ENCODE measurements at regions not wholly inside any gene's neighbourhood (a gene's known extent, or its start where the extent isn't known, plus 50 kb on each side); places are given as distances from the start of the nearest gene placed in this dataset.

DNA sequence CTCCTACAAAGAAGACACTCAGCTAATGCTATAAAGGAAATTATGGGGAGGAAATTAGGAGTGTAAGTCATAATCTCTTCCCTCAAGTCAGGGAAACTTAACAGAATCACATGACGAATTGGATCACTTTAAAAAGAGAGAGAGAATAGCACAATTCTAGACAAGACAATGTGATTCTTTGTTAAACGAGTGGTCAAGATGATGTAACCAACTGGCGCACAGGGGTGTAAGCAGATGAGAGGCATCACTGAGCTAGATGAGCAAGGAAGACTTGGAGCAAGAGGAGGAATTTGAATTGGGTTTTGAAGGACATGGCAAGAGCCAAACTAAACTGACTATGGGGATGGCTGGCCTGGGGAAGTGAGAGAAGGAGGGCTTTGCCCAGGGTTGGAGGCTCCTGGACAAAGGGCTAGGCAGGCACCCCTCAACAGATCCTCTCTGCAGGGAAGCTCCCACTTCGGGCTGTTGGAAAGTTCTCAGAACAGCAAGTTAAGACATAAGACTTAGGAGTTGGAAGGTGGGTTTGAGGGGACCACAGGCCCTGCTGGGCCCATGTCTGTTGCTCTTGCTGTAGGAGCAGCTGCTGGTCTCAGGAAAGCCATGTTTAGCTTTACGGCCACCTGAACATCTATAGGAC is 123.9 kb upstream of the GRIK3 start:
- peaks cover 14% of the 10 kb centered on the region; the same call in 2 of the 3 replicates for H3K9me3 Mint-ChIP-seq

More for the DNA sequence above, 123.9 kb upstream of the GRIK3 start:
- Mint-ChIP-seq H3K4me1 (no peaks in the 10 kb centered on the region), H3K36me3 (ENCODE audit: low read depth) (peaks cover 2% of the 10 kb centered on the region; the same call in 2 of the 3 replicates), H3K27me3 (ENCODE audit: insufficient read depth, low read depth, poor library complexity) (peaks cover 4% of the 10 kb centered on the region), H3K27ac (no peak overlapping the region), H3K4me3 (no peak overlapping the region)
- Histone ChIP-seq H3F3A (replicated peaks; ENCODE audit: low read depth) (no peaks in the 10 kb centered on the region), H4K20me1 (replicated peaks; ENCODE audit: insufficient read depth) (no peaks in the 10 kb centered on the region), H3K4me1 (ENCODE audit: insufficient read depth) (no peaks in the 10 kb centered on the region), H2AFZ (no peak overlapping the region), H3K36me3 (ENCODE audit: insufficient read depth) (no peaks in the 10 kb centered on the region), H3K27ac (ENCODE audit: low read depth) (no peak overlapping the region), H3K9me2 (ENCODE audit: insufficient read depth) (peaks cover 7% of the 10 kb centered on the region; the same call in 1 of the 2 replicates), H3K4me3 (no peak overlapping the region), H3K79me2 (replicated peaks; ENCODE audit: insufficient read depth) (no peaks in the 10 kb centered on the region), H3K4me2 (no peak overlapping the region), H3K27me3 (ENCODE audit: insufficient read depth) (no peaks in the 10 kb centered on the region)
- DNase-seq (ENCODE audit: low spot score) (no peak), ATAC-seq (no peak)
- TF ChIP-seq, protein P1, sequence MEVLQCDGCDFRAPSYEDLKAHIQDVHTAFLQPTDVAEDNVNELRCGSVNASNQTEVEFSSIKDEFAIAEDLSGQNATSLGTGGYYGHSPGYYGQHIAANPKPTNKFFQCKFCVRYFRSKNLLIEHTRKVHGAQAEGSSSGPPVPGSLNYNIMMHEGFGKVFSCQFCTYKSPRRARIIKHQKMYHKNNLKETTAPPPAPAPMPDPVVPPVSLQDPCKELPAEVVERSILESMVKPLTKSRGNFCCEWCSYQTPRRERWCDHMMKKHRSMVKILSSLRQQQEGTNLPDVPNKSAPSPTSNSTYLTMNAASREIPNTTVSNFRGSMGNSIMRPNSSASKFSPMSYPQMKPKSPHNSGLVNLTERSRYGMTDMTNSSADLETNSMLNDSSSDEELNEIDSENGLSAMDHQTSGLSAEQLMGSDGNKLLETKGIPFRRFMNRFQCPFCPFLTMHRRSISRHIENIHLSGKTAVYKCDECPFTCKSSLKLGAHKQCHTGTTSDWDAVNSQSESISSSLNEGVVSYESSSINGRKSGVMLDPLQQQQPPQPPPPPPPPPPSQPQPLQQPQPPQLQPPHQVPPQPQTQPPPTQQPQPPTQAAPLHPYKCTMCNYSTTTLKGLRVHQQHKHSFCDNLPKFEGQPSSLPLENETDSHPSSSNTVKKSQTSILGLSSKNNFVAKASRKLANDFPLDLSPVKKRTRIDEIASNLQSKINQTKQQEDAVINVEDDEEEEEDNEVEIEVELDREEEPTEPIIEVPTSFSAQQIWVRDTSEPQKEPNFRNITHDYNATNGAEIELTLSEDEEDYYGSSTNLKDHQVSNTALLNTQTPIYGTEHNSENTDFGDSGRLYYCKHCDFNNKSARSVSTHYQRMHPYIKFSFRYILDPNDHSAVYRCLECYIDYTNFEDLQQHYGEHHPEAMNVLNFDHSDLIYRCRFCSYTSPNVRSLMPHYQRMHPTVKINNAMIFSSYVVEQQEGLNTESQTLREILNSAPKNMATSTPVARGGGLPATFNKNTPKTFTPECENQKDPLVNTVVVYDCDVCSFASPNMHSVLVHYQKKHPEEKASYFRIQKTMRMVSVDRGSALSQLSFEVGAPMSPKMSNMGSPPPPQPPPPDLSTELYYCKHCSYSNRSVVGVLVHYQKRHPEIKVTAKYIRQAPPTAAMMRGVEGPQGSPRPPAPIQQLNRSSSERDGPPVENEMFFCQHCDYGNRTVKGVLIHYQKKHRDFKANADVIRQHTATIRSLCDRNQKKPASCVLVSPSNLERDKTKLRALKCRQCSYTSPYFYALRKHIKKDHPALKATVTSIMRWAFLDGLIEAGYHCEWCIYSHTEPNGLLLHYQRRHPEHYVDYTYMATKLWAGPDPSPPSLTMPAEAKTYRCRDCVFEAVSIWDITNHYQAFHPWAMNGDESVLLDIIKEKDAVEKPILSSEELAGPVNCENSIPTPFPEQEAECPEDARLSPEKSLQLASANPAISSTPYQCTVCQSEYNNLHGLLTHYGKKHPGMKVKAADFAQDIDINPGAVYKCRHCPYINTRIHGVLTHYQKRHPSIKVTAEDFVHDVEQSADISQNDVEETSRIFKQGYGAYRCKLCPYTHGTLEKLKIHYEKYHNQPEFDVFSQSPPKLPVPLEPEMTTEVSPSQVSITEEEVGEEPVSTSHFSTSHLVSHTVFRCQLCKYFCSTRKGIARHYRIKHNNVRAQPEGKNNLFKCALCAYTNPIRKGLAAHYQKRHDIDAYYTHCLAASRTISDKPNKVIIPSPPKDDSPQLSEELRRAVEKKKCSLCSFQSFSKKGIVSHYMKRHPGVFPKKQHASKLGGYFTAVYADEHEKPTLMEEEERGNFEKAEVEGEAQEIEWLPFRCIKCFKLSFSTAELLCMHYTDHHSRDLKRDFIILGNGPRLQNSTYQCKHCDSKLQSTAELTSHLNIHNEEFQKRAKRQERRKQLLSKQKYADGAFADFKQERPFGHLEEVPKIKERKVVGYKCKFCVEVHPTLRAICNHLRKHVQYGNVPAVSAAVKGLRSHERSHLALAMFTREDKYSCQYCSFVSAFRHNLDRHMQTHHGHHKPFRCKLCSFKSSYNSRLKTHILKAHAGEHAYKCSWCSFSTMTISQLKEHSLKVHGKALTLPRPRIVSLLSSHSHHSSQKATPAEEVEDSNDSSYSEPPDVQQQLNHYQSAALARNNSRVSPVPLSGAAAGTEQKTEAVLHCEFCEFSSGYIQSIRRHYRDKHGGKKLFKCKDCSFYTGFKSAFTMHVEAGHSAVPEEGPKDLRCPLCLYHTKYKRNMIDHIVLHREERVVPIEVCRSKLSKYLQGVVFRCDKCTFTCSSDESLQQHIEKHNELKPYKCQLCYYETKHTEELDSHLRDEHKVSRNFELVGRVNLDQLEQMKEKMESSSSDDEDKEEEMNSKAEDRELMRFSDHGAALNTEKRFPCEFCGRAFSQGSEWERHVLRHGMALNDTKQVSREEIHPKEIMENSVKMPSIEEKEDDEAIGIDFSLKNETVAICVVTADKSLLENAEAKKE (CRISPR knock-in tag; IDR thresholded peaks at IDR 0.05), result no peak
- TF ChIP-seq NANOG (IDR thresholded peaks at IDR 0.05; ENCODE audit: borderline replicate concordance), result no peak
- no peak for TF ChIP-seq ZNF114 (CRISPR knock-in tag; IDR thresholded peaks at IDR 0.05)
- no peak for TF ChIP-seq STAT1 (IDR thresholded peaks at IDR 0.05; ENCODE audit: unreplicated experiment)
- TF ChIP-seq, protein P2, sequence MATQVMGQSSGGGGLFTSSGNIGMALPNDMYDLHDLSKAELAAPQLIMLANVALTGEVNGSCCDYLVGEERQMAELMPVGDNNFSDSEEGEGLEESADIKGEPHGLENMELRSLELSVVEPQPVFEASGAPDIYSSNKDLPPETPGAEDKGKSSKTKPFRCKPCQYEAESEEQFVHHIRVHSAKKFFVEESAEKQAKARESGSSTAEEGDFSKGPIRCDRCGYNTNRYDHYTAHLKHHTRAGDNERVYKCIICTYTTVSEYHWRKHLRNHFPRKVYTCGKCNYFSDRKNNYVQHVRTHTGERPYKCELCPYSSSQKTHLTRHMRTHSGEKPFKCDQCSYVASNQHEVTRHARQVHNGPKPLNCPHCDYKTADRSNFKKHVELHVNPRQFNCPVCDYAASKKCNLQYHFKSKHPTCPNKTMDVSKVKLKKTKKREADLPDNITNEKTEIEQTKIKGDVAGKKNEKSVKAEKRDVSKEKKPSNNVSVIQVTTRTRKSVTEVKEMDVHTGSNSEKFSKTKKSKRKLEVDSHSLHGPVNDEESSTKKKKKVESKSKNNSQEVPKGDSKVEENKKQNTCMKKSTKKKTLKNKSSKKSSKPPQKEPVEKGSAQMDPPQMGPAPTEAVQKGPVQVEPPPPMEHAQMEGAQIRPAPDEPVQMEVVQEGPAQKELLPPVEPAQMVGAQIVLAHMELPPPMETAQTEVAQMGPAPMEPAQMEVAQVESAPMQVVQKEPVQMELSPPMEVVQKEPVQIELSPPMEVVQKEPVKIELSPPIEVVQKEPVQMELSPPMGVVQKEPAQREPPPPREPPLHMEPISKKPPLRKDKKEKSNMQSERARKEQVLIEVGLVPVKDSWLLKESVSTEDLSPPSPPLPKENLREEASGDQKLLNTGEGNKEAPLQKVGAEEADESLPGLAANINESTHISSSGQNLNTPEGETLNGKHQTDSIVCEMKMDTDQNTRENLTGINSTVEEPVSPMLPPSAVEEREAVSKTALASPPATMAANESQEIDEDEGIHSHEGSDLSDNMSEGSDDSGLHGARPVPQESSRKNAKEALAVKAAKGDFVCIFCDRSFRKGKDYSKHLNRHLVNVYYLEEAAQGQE (IDR thresholded peaks at IDR 0.05; ENCODE audit: unreplicated experiment), result no peak
- no peak for TF ChIP-seq JUNB (IDR thresholded peaks at IDR 0.05; ENCODE audit: unreplicated experiment)
- TF ChIP-seq, protein P3, sequence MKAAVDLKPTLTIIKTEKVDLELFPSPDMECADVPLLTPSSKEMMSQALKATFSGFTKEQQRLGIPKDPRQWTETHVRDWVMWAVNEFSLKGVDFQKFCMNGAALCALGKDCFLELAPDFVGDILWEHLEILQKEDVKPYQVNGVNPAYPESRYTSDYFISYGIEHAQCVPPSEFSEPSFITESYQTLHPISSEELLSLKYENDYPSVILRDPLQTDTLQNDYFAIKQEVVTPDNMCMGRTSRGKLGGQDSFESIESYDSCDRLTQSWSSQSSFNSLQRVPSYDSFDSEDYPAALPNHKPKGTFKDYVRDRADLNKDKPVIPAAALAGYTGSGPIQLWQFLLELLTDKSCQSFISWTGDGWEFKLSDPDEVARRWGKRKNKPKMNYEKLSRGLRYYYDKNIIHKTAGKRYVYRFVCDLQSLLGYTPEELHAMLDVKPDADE (IDR thresholded peaks at IDR 0.05), result no peak
- no peak for TF ChIP-seq POLR2AphosphoS5 (IDR thresholded peaks at IDR 0.05; ENCODE audit: low read depth)
